GM12892 (cell line): ENCODE measurements at regions not wholly inside any gene's neighbourhood (a gene's known extent, or its start where the extent isn't known, plus 50 kb on each side); places are given as distances from the start of the nearest gene placed in this dataset.

Source experiments
- POLR2A ChIP-seq: IDR thresholded peaks from 2 replicates; pipeline ENCODE4 v1.6.1; 2011; ENCODE audit warnings: low read depth, low read length, control low read depth
- POLR2AphosphoS5 ChIP-seq: IDR thresholded peaks from 2 replicates; pipeline ENCODE4 v1.6.1; 2011; ENCODE audit warnings: low read depth, low read length, control low read depth
- TAF1 ChIP-seq: IDR thresholded peaks from 2 replicates; pipeline ENCODE4 v1.6.1; 2011; ENCODE audit warnings: low read depth, mild to moderate bottlenecking, control low read depth, low read length, borderline replicate concordance

- TF ChIP-seq TAF1 (no peak), POLR2A (no peak), POLR2AphosphoS5 (no peak)
These were observed 202.0 kb downstream of the TSHZ3 start for GRCh38 chr19:31147234-31147633.
